HG02970 (cell line): ENCODE measurements at regions not wholly inside any gene's neighbourhood (a gene's known extent, or its start where the extent isn't known, plus 50 kb on each side); places are given as distances from the start of the nearest gene placed in this dataset.

Source experiments
- ATAC-seq: cut with Tn5 transposase; IDR thresholded peaks from one replicate; pipeline ENCODE4 v1.9.1; 2021; ENCODE audit warnings: mild to moderate bottlenecking, moderate library complexity, moderate number of reproducible peaks; ENCODE audit not compliant: unreplicated experiment, low FRiP score

DNA sequence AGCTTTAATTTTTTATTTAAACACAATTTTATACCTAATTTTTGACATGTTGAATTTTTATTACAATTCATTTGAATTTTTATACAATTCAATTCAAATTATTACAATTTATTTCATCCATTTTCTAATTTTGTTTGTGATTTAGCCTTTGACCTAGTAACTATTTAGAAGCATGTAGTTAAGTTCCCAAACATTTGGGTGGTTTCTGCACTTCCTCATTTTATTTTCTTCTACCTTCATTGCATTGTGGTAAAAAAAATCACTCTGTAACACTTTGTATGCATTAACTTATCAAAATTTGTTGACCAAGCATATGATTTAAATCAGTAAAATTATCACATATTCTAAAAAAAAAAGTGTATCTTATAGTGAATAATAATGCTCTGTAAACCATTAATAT lies 928.9 kb downstream of the ARAP2 start:
- no peak for ATAC-seq

GRCh38 chr4:35325908-35326453 lies 918.3 kb downstream of the ARAP2 start:
- no peak for ATAC-seq

- ATAC-seq = no peak
Measured at GRCh38 chr4:35342833-35343232, 901.5 kb downstream of the ARAP2 start.

DNA sequence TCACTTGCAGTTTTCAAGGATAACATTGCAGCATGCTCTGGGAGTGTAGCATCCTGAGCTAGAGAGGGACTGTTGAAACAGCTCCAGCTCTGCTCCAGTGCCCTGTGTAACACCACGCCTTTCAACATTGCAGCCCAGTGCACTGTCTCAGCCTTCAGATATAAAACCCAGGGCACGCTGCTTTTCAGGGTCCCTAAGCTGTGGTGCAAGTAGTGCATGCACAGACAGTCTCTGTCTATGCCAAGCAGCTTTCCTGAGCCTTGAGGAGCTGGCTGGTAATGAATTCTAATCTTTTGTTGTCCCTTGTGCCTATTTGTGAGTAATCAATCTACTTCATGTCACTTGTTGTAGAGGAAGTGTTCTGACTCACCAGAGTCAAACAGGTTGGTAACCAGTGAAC lies 897.0 kb downstream of the ARAP2 start:
- no peak for ATAC-seq

- ATAC-seq = no peak
Measured at GRCh38 chr4:35358001-35358584, 886.2 kb downstream of the ARAP2 start.

GRCh38 chr4:35364321-35364870 lies 879.9 kb downstream of the ARAP2 start:
- no peak for ATAC-seq

DNA sequence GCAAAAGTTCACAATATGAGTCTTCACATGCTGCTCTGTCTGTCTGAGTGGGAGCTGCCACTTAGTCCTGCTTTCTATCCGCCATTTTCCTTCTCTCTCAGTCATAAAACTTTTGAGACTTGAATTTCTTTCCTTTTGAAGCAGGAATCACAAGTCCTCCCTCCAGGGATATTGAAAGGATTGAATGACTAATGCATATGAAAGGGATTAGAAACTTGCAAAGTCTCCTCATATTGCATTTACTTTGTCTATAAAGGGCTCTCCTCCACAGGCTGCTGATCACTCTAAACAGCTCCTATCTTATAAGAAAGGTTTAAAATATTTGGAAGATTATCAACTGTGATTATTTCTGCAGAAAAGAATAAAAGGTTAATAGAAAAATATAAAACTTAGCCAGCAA lies 879.1 kb downstream of the ARAP2 start:
- ATAC-seq = no peak

- ATAC-seq = no peak
Measured at GRCh38 chr4:35399912-35400311, 844.4 kb downstream of the ARAP2 start.

- no peak for ATAC-seq
Measured at GRCh38 chr4:35423104-35423503, 821.2 kb downstream of the ARAP2 start.

- no peak for ATAC-seq
Measured at GRCh38 chr4:35447474-35447873, 796.8 kb downstream of the ARAP2 start.

GRCh38 chr4:35459045-35459444 lies 785.3 kb downstream of the ARAP2 start:
- ATAC-seq = no peak

DNA sequence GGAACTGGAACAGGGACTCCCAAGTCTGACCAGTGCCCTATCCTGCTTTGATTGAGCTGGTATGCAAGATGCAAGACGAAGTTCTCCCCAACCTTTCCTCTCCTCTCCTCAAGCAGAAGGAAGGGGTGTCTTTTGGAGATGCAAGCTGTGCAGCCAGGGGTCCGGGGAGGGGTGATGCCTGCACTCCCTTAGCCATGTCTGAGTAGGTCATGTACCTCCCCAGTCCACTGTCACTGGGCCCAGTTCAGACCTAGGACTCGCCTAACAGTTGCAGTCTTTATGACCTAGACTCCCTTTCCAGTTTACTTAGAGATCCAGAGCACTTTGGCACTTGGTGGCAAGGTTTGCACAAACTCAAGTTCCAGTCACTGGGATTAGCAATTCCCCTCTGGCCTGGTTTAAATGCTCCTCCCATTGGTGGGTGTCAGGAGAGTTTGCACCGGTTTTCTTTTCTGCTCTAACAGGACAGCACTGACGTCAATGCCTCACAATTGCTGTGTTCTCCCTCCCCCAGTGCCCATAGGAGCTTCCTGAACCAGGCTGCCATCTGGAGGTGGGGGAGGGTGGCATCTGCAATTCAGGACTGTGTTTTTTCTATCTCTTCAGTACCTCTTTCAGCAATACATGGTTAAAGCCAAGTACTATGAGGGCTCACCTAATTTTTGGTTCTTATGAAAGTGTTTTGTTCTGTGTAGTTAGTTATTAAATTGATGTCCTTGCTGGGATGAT lies 782.2 kb downstream of the ARAP2 start:
- ATAC-seq = no peak

GRCh38 chr4:35463251-35463952 lies 780.9 kb downstream of the ARAP2 start:
- ATAC-seq = no peak

GRCh38 chr4:35464964-35465528 lies 779.3 kb downstream of the ARAP2 start:
- no peak for ATAC-seq

DNA sequence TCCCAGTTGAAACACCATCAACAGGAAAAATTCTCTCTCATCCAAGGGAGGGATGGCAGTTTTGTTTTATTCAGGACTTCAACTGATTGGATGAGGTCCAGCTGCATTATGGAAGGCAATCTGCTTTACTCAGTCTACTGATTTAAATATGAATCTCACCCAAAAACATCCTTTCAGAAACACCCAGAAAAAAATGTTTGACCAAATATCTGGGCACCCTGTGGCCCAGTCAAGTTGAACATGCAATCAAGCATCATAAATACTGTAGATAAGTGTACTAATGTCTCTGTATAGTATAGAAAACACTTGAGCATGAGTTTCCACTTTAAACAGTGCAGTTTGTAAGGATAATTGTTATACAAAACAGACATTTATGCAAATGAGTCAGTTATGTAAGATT lies 753.2 kb downstream of the ARAP2 start:
- no peak for ATAC-seq

GRCh38 chr4:35493977-35494376 lies 750.3 kb downstream of the ARAP2 start:
- no peak for ATAC-seq

DNA sequence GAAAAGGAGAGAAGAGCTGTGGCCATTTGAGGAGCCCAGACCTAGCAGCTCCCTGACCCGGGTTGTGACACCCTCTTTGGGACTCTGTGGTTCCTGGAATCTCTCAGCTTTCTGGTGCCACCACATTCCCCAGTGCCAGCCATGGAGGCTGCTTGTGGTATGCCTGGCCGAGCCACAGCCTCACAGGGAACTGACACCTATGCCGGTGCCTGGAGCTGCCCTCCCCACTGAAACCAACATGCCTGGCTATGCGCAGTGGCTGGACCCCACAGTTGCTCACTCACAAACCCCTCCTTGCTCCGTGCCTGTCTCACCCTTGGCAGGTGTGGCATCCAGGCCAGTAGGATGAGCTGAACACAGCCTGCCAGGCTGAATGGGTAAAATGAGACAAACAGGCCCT lies 749.4 kb downstream of the ARAP2 start:
- no peak for ATAC-seq

GRCh38 chr4:35500812-35501211 lies 743.5 kb downstream of the ARAP2 start:
- no peak for ATAC-seq

GRCh38 chr4:35503435-35503834 lies 740.9 kb downstream of the ARAP2 start:
- ATAC-seq = no peak

DNA sequence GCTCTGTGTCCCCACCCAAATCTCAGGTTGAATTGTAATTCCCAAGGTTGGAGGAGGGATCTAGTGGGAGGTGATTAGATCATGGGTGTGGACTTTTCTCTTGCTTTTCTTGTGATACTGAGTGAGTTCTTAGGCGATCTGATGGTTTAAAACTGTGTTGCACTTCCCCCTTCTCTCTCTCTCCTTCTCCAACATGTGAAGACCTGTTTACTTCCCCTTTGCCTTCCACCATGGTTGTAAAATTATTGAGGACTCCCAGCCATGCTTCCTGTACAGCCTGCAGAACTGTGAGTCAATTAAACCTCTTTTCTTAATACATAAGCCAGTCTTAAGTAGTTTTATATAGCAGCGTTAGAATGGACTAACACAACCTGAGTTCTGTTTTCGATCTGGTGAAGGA lies 738.2 kb downstream of the ARAP2 start:
- ATAC-seq = no peak

DNA sequence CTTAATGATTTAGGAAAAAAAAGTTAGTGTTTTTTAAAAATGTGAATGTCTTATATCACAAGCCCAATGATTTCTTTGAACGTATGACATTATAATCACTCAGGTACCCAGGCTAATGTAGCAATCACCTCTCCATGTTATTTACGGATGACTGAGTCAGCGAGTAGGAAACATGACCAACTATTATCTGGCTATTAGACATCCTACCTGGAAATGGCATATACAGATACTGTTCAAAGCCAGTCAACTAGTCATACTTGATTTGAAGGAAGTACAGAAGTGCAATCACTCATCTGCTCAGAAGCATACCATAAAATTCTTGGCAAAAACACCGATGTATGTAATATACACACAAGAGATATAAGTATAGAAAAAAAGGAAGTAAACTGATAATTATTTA lies 732.5 kb downstream of the ARAP2 start:
- ATAC-seq = no peak
